Smooth muscle cell (in vitro differentiated cells): ENCODE measurements at regions not wholly inside any gene's neighbourhood (a gene's known extent, or its start where the extent isn't known, plus 50 kb on each side); places are given as distances from the start of the nearest gene placed in this dataset.

Source experiments
- DNase-seq: peaks from one replicate; lab custom pipeline; 2025; ENCODE audit not compliant: unreplicated experiment; lab: John Stamatoyannopoulos, UW
- H2AFZ ChIP-seq: fragments of 200-600 bp; sonication (generic); 2 replicates; pipeline ENCODE4 v1.6.0; 2016; ENCODE audit warnings: antibody characterized with exemption, low read depth, mild to moderate bottlenecking
- H3F3A ChIP-seq: fragments of 200-600 bp; sonication (generic); 2 replicates; pipeline ENCODE4 v1.6.0; 2017; ENCODE audit warnings: antibody characterized with exemption, low read depth
- H3K27ac ChIP-seq: fragments of 200-600 bp; sonication (generic); 2 replicates; pipeline ENCODE4 v1.5.1; 2016; ENCODE audit warnings: low read depth, mild to moderate bottlenecking
- H3K27me3 ChIP-seq: fragments of 200-600 bp; sonication (generic); 2 replicates; pipeline ENCODE4 v1.6.1; 2016; ENCODE audit warnings: low read depth, mild to moderate bottlenecking
- H3K36me3 ChIP-seq: fragments of 200-600 bp; sonication (generic); 2 replicates; pipeline ENCODE4 v1.5.1; 2016; ENCODE audit warnings: low read depth
- H3K4me1 ChIP-seq: fragments of 200-600 bp; sonication (generic); 2 replicates; pipeline ENCODE4 v1.5.1; 2016; ENCODE audit warnings: low read depth
- H3K4me2 ChIP-seq: fragments of 200-600 bp; sonication (generic); 2 replicates; pipeline ENCODE4 v1.6.0; 2016; ENCODE audit warnings: mild to moderate bottlenecking
- H3K4me3 ChIP-seq: fragments of 200-600 bp; sonication (generic); 2 replicates; pipeline ENCODE4 v1.5.1; 2016; ENCODE audit warnings: mild to moderate bottlenecking
- H3K79me2 ChIP-seq: fragments of 200-600 bp; sonication (generic); 2 replicates; pipeline ENCODE4 v1.6.0; 2016; ENCODE audit warnings: low read depth, mild to moderate bottlenecking
- H3K9ac ChIP-seq: fragments of 200-600 bp; sonication (generic); 2 replicates; pipeline ENCODE4 v1.6.0; 2016; ENCODE audit warnings: low read depth
- H3K9me3 ChIP-seq: fragments of 200-600 bp; sonication (generic); replicated peaks from 2 replicates; pipeline ENCODE4 v1.5.1; 2016; ENCODE audit warnings: low read depth
- H4K20me1 ChIP-seq: fragments of 200-600 bp; sonication (generic); 2 replicates; pipeline ENCODE4 v1.6.0; 2016; ENCODE audit warnings: low read depth
- WGBS: methylation state at CpG from one replicate; pipeline ENCODE4 v1.1.7; 2016; ENCODE audit warnings: low lambda C conversion rate; 5-methylcytosine and 5-hydroxymethylcytosine counted together
- TF ChIP-seq, protein P1 (sequence below): fragments of 200-600 bp; sonication (generic); IDR thresholded peaks from 2 replicates; pipeline ENCODE4 v1.5.1; 2017; ENCODE audit warnings: borderline replicate concordance, mild to moderate bottlenecking, antibody characterized with exemption; ENCODE audit not compliant: insufficient read depth, poor library complexity, severe bottlenecking

DNA sequence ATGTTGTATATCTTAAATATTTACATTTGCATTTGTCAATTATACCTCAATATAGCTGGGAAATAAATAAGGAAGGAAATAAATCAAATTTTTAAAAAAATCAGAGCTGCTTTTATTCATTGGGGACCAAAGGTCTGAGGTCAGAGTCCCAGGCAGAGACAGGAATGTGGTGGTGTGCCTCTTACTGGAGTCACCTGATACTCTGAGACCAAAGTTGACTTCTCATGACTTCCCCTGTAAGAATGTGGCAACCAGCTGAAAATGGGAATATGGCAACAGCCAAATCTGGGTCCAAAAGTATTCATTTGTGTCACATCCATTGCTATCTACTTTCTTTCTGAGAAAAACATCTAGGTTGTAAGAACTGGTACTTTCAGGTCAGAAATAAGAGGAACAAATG lies 496.6 kb upstream of the TMPO start:
- no peak for DNase-seq
- Histone ChIP-seq H3F3A (no peaks in the 10 kb centered on the region), H3K27ac (no peak overlapping the region), H3K27me3 (no peaks in the 10 kb centered on the region), H3K4me2 (no peak overlapping the region), H3K4me3 (no peak overlapping the region), H2AFZ (no peak overlapping the region), H3K79me2 (no peaks in the 10 kb centered on the region), H3K4me1 (no peaks in the 10 kb centered on the region), H3K9ac (no peak overlapping the region), H3K9me3 (no peaks in the 10 kb centered on the region), H4K20me1 (no peaks in the 10 kb centered on the region), H3K36me3 (no peaks in the 10 kb centered on the region)
- TF ChIP-seq, protein P1, sequence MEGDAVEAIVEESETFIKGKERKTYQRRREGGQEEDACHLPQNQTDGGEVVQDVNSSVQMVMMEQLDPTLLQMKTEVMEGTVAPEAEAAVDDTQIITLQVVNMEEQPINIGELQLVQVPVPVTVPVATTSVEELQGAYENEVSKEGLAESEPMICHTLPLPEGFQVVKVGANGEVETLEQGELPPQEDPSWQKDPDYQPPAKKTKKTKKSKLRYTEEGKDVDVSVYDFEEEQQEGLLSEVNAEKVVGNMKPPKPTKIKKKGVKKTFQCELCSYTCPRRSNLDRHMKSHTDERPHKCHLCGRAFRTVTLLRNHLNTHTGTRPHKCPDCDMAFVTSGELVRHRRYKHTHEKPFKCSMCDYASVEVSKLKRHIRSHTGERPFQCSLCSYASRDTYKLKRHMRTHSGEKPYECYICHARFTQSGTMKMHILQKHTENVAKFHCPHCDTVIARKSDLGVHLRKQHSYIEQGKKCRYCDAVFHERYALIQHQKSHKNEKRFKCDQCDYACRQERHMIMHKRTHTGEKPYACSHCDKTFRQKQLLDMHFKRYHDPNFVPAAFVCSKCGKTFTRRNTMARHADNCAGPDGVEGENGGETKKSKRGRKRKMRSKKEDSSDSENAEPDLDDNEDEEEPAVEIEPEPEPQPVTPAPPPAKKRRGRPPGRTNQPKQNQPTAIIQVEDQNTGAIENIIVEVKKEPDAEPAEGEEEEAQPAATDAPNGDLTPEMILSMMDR: no peak

DNA sequence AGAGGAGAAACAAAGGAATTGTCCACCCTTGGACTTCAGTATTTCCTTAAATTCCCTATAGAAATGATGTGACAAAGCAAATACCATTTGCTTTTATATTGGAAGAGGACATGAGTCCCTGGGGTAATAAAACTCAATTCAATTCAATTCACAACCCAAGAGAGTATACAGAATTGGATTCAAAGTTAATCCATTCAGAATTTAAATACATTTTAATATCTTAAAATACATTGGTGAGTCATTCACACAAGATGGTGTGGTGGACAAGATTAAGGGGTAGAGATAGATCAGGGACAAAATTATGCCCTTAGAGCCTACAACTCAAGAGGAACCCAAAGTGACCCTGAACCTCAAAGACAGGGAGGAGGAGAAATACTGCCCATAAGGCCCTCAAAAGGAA lies 495.0 kb upstream of the TMPO start:
- Histone ChIP-seq H3K4me2 (no peak overlapping the region), H3F3A (no peaks in the 10 kb centered on the region), H2AFZ (no peak overlapping the region), H3K4me3 (no peak overlapping the region), H4K20me1 (no peaks in the 10 kb centered on the region), H3K79me2 (no peaks in the 10 kb centered on the region), H3K27me3 (no peaks in the 10 kb centered on the region), H3K27ac (no peak overlapping the region), H3K4me1 (no peaks in the 10 kb centered on the region), H3K36me3 (no peaks in the 10 kb centered on the region), H3K9ac (no peak overlapping the region), H3K9me3 (no peaks in the 10 kb centered on the region)
- TF ChIP-seq, protein P1: no peak
- DNase-seq: no peak

DNA sequence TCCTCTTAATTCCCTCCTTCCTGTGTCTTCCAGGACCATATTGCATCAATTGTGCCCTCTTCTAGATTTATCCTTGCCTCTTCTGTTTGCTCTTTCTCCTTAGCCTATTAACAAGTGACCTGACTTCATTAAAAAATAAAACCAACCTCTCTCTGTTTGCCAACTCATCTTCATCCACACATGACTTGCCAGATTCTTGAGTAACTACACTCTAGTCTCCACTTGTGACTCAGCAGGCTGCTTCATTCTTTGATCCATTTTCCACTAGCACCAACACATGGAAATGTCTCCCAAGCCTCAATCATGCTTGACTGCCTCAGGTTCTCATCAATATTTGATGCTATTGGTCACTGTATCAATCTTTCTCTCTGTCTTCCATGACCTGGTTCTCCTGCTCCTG lies 492.4 kb upstream of the TMPO start:
- Histone ChIP-seq H3K27ac (no peak overlapping the region), H3K4me1 (no peaks in the 10 kb centered on the region), H3K79me2 (no peaks in the 10 kb centered on the region), H3K36me3 (no peaks in the 10 kb centered on the region), H2AFZ (no peak overlapping the region), H3K4me2 (no peak overlapping the region), H3K4me3 (no peak overlapping the region), H3F3A (no peaks in the 10 kb centered on the region), H4K20me1 (no peaks in the 10 kb centered on the region), H3K9me3 (no peaks in the 10 kb centered on the region), H3K27me3 (no peaks in the 10 kb centered on the region), H3K9ac (no peak overlapping the region)
- TF ChIP-seq, protein P1: no peak
- DNase-seq: no peak

DNA sequence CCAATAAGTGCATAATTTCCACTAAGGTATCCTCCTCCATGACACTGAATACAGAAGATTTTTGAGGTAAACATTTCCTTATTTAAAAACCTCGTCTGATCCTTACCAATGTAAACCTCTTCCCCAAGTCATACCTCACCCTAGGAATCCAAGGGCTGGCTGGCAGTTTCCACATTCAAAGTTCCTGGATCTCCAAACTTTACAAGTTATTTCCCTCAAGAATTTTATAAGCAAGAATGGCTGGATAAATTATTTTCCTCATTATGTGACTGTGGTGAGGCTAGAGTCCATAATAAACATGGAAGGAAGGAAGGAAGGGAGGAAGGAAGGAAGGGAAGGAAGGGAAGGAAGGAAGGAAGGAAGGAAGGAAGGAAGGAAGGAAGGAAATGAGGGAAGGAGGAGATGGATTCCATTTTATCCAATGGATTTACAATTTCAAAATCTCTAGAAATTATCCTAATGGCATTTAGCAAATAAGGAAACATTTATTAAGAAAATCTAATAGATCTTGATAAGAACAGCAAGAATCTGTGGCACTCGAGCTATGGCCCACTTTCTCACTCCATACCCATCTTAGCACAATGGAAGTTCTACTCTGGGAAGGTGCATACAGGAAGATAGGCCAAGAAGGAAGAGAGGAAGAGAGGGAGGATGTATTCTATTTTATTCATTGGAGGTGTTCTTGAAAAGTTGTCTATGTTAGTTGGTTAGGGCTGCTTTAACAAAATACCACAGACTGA lies 477.8 kb upstream of the TMPO start:
- H3K9me3 ChIP-seq: no peaks in the 10 kb centered on the region
- TF ChIP-seq, protein P1: no peak
- WGBS: 78% methylated on average over 2 of the region's 2 CpGs

More for the DNA sequence above, 477.8 kb upstream of the TMPO start:
- Histone ChIP-seq H3K27ac (no peak overlapping the region), H3K27me3 (no peaks in the 10 kb centered on the region), H3K9ac (no peak overlapping the region), H3F3A (no peaks in the 10 kb centered on the region), H4K20me1 (no peaks in the 10 kb centered on the region), H2AFZ (no peak overlapping the region), H3K4me2 (no peak overlapping the region), H3K4me3 (no peak overlapping the region), H3K36me3 (no peaks in the 10 kb centered on the region), H3K79me2 (no peaks in the 10 kb centered on the region), H3K4me1 (no peaks in the 10 kb centered on the region)
- DNase-seq: no peak
